ENCODE measurements at regions not wholly inside any gene's neighbourhood (a gene's known extent, or its start where the extent isn't known, plus 50 kb on each side); places are given as distances from the start of the nearest gene placed in this dataset.

DNA sequence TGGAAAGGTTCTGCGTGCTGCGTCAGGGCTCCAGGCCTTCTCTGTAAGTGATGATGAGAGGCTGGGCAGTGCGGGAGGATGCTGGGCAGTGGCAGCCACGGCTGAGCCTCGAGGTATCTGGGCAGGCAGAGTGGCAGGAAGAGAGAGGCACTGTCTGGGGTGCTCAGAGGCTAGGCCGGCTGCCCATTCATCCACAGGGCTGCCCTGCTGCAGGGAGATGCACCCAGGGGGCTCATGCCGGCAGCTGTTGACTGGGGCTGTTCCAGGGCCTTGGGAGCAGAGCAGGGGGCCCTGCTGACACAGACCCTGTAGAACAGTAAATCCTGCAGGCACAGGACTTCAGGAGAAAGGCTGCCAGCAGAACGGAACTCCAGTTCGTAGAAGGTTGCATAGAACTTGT lies 88.8 kb downstream of the BOD1 start:
- no peak for DNase-seq

DNA sequence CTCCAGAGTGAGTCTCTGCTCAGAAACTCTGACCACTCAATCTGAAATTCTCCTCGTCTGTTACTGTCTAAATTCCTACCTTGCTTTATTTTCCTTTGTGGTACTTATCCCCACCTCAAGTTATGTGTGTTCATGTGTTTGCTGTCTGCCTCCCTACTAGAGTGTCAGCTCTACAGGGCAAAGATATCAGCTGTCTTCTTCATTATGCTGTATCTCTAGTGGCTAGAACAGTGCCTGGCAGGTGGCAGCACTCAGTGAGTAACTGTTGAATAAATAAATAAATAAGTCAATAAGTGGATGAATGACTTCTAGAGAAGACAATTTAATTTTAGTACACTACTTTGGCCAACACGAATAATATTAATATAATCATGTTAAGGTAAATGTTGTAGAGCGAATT lies 92.3 kb downstream of the BOD1 start:
- no peak for DNase-seq

GRCh38 chr5:173523388-173523787 lies 93.1 kb downstream of the BOD1 start:
- DNase-seq: no peak

GRCh38 chr5:173522518-173522917 lies 93.9 kb downstream of the BOD1 start:
- DNase-seq: no peak

DNA sequence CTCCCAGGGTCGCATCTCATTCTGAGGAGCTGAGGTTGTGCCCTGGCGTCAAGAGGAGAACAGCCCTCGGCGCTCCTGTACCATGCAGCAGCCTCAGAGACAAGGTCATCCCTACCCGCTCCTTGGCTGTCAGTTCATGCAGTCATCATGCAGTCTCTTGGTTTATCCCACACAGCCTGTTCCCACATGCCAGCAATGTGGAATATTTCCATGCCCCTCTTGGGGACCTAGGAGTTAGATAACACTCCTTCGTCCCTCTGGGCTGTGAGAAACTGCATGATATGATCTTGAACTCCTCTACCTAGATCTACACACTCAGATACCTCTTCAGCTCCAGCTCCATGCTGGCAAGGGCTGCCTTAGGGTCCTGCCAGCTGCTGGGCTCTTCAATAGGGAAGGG lies 97.6 kb downstream of the BOD1 start:
- DNase-seq: no peak

DNA sequence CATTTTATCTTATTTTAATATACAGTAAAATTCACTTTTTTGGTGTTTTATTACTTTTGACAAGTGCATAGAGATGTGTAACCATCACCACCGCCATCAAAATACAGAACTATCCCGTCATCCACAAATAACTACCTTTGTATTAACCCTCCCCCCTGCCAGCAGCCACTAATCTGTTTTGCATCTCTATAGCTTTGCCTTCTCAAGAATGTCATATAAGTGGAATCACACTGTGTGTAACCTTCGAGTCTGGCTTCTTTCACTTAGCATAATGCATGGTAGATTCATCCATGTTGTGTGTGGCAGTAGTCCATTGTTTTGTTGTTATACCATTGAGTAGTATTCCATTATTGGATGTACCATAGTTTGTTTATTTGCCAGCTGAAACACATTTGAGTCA lies 98.8 kb downstream of the BOD1 start:
- DNase-seq: no peak

- DNase-seq: no peak
Measured at GRCh38 chr5:173515526-173515925, 100.9 kb downstream of the BOD1 start.

GRCh38 chr5:173514661-173515060 lies 101.8 kb downstream of the BOD1 start:
- no peak for DNase-seq

- no peak for DNase-seq
Measured at GRCh38 chr5:173513521-173513991, 102.9 kb downstream of the BOD1 start.

- DNase-seq: no peak
Measured at GRCh38 chr5:173512637-173513435, 103.6 kb downstream of the BOD1 start.

DNA sequence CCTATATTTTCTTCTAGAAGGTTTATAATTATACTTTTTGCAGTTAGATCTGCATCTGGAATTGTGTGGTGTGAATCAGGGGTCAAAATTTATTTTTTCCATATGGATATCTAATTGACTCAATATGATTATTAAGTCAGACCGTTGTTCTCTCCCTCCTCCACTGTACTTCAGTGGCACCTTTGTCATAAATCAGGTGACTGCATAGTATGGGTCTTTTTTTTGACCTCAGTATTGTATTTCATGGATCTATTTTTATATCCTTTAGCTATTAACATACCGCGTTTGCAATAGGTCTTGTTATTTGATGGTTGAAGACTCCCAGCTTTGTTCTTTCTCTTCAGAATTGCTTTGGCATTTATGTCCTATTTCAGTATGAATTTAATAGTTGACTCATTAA lies 107.4 kb downstream of the BOD1 start:
- no peak for DNase-seq

DNA sequence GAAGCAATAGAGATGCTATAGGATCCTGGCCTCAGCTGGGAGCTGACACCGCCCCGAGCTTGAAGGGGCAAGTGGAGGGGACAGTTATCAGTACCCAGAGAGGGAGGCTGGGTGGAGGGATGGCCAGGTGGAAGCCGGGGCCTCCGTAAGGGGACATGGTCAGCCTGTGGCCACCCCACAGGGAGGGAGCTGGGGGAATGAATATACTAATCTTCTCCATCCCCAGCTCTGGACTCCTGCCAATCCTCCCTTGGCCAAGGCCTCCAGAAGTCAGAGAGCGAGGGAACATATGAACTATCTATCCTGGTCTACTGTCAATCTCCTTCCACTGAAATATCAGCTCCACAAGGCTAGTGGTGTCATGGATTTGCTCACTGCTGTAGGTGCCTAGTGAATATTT lies 109.3 kb downstream of the BOD1 start:
- DNase-seq: no peak

GRCh38 chr5:173505634-173506033 lies 110.8 kb downstream of the BOD1 start:
- DNase-seq: no peak

DNA sequence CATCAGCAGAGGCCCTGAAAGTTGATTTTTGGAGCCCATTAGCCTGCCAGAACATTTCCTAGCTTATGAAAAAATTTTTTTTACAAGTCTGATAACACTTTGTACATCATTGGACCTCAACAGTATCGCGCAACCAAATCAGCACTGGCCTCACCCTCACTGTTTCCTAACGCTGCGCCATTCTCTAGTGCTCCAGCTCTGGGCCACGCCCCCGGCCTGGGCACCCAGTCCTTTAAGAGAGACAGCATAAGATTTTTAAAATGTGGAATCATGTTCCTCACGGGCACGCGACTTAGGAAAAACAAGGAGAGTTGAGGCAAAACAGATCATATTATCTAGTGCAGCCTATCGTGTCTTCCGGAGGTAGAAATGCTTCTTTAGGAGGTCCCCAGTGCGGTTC lies 114.5 kb downstream of the BOD1 start:
- DNase-seq: no peak

- DNase-seq: no peak
Measured at GRCh38 chr5:173501271-173501670, 115.2 kb downstream of the BOD1 start.

DNA sequence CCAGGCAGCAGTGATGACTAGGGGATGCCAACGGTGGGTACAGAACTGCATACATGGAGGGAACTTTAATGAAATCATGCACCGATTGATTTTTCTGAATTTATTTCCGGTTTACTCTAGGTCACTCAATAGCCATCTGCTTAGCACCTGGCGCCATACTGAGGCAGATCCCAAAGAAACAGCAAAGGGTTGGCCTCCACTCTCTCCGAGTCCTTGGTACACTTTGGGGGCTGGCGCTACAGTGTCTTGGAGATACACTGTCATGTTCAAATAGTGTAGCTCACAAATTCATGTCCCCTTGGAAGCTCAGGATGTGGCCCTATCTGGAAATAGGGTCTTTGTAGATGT lies 116.3 kb downstream of the BOD1 start:
- DNase-seq: no peak

GRCh38 chr5:173499471-173500212 lies 116.8 kb downstream of the BOD1 start:
- DNase-seq: no peak

DNA sequence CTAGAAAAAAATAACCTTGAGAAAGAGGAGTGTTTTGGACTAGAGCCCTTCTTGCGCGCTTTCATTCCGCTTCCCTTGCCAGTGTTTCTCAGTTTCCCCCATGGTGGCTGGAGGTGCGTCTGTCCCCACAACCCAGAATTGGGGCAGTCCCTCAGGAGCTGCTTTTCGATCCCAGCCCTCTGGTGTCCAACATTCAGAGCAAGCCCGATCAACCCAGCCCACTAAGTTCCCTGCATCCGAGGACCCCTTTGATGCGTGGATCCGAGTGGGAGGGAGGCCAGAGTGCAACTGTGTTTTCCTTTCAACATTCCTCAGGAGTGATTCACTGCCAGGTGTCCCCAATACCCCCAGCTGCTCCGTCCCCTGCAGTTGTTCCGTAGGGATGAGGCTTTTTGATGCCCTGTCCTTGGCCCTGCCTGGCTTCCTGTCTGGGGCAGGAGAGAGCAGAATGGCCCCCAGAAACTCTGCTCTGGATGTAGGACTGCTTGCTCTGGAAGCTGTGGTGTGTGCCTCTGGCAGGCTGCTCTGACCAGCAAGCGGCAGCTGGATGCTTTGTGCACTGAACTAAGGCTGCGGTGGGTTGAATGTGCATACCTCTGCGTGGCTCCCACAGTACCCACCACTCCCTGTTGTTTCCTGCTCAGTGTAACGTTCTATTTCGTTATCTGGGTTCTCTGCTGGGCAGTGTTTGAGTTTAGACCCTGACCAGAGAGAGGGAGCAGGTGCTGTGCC lies 117.5 kb downstream of the BOD1 start:
- no peak for DNase-seq

- DNase-seq: no peak
Measured at GRCh38 chr5:173498286-173498685, 118.2 kb downstream of the BOD1 start.

DNA sequence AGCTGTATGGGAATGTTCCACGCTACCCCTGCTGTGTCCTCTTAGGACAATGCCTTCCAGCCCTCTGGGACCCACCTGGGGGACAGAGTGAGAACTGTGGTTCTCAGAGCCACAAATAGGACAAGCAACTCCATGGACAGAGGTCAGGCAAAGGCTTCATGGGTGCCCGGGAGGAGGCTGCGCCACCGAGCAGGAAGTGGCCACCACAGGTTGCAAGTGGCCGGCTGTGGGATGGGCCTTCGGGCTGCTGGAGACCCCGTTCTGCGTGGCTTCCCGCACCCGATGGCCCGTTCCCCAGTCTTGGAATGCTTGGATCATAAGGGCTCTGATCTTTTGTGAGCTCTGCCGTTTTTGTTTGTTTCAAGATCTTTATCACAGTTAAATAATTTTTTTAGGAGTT lies 118.8 kb downstream of the BOD1 start:
- DNase-seq: no peak

DNA sequence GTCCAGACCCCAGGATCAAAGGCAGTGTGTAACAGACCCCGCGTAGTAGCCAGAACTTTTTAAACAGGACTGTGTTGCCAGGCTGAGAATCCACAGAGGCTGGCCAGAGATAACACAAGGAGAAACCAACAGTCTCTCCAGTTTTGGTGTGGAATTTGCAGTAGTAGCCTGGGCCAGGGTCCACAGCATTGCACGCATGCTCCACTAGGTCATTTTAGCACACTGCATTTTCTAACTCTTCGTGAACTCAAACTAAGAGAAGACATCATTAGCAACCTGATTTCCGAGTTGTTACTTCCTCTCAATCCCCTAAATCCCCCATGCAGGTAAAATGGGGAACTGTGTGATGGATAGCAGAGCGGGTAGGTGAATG lies 119.6 kb downstream of the BOD1 start:
- no peak for DNase-seq

DNA sequence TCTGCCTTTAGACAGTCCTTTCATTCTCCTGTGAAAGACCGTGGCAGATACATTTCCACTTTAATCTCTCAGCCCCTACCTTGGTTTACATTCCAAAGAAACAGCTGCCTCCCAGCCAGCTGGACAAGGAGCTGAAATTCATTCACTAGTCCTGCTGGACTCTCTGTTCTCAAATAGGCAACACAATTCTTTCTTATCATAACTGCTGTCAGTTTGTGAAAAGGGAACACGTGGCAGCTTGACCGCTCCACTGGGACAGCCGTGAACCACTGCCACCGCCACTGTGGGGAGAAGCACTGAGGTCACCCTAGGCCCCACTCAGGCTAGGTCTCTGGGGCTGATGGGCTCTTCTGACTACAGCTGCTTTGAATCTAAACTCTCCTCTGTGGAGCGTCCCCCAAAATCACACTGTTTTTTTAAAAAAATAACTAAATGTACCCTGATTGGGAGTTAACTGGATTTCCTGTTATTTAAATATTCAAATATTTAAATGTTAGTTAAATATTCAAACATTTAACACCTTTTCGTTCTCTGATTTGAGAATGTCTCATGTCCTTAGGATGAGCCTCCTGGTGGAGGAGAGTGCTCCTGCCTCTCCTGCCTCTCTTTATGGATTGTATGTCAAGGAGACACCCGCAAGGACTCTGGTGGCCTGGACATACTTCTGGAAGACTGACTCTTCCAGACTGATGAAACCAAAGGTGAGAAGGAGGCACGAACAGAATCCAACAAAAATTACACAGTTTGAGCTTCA lies 120.1 kb downstream of the BOD1 start:
- DNase-seq: no peak

Data from muscle of arm (tissue), 1 donor.